GM19397 (cell line): ENCODE measurements at regions not wholly inside any gene's neighbourhood (a gene's known extent, or its start where the extent isn't known, plus 50 kb on each side); places are given as distances from the start of the nearest gene placed in this dataset.

Source experiments
- ATAC-seq: cut with Tn5 transposase; IDR thresholded peaks from one replicate; pipeline ENCODE4 v1.9.1; 2021; ENCODE audit warnings: mild to moderate bottlenecking, moderate library complexity; ENCODE audit not compliant: unreplicated experiment

DNA sequence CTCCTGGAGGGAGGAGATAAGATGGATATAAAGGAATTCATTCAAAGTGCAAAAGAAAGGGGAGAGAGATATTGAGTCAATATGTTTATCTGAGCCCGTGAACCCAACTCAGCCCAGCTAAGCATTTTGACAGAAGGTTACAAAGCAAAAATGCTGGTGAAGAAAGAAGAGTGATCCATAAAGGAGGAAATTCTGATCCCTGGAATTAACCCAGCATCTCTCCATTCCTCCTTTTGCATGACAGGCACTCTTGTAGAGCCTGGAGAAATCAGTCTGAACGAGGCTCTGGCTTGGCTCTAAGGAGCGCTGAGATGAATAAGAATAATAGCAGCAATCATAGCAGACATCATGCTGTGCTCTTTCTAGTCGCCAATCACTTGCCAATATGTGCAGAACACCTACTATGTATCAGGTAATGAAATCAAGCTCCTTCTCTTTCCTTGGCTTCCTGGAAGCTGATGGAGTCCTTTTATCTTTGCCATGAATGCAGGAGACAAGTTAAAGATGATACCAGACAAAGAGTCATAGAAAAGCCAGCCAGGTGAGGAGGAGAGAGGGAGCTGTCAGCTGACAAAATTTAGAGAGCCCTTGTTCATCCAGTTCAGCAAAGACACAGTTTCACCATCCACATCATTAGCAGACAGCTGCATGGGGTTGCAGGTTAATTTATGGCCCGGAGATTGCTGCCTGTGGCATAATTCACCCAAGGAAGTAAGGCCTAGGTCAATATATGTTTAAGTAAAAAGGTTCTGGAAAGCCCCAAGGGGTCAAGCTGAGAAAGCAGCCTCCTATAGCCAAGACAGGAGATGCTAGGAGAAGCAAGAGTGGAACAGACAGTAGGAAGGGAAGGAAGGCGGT lies 476.5 kb upstream of the TBX3 start:
- ATAC-seq: no peak

DNA sequence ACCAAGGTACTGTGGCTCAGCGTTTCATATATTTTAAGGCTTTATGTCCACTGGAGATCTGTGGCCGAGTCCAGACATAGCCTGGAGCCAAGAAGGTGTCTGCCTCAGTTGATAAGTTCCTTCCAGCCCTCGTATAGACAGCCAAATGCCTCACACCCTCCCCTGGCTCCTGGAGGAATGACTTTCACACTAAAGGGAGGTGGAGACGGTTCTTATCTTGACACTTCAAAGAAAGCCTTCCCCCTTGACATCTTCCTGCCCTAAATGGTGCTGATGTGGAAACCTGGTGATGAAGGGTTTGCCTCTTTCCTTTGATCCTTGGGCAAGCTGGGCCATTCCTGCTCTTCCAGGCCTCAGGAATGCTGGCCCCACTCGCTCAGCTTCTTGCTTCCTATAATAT lies 474.8 kb upstream of the TBX3 start:
- no peak for ATAC-seq

DNA sequence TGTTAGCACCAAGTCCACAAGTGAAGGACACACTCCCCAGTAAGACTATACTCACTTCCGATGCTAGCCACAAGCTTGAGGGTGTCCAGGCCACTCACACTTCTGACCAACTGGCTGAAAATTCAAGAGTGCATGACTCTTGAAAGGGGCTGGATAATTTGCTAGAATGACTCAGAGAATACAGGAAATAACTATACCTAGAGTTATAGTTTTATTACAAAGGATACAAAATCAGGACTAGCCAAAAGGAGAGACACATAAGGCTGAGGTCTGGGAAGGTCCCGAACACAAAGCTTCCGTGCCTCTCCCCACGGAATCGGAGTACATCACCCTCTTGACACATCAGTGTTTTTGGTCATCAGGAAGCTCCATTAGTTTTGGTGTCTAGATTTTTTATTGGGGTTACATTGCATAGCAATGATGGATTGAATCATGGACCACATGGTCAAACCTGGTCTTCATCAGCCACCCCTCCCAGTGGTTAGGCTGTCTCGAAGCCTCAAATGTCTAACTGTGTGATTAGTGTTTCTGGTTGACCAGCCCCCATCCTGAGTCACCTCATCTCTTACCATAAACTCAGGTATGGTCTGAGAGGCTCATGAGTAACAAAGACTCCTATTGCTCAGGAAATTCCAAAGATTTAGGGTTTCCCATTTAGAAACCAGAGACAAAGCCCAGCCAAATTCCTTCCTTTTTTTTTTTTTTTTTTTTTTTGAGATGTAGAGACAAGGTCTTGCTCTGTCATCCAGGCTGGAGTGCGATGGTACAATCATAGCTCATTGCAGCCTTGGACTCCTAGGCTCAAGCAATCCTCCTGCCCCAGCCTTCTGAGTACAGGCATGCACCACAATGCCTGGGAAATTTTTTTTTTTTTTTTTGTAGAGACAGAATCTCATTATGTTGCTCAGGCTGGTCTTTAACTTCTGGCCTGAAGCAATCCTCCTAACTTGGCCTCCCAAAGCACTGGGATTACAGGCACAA lies 472.0 kb upstream of the TBX3 start:
- ATAC-seq: no peak

DNA sequence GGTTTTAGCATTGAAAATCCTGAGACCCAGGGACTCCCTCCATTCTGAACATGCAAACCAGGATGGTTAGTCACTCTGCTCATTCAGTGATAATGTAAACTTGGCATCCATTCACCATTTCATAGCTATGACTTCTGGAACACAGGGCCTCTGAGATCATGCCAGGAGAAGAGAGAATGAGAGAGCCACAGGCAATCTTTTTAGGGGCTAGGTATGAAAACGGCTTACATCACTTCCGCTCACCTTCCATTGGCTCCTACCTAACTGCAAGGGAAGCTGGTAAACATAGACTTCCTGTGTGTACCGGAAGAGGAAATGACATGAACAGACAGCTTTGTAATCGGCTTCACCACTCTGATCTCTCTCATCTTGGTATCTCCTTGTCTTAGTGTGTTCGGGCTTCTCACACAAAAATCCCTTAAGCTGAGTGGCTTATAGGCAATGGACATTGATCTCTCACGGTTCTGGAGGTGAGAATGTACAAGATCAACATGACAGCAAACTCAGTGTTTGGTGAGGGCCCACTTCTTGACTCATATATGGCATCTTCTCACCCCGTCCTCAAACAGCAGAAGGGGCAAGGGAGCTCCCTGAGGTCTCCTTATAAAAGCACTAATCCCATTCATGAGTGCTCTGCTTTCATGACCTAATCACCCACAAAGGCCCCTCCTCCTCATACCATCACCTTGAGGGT lies 465.9 kb upstream of the TBX3 start:
- no peak for ATAC-seq

DNA sequence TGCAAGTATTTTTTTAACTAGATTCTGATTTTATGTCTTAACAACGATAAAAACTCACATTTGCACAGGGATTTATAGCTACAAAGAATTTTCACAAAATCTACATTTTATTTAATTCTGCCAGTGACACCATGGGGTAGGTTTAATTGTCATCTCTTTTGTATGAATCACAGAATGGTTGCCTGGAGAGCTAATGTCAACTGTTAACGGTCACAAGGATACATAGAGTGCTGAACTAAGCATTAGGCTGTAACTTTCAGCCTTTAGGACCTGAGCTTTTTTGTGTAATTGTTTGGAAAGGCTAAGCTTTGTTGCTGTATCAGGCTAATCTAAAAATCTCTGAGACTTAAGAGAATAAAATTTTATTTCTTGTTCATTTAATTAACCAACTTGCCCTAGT lies 465.3 kb upstream of the TBX3 start:
- ATAC-seq: no peak

DNA sequence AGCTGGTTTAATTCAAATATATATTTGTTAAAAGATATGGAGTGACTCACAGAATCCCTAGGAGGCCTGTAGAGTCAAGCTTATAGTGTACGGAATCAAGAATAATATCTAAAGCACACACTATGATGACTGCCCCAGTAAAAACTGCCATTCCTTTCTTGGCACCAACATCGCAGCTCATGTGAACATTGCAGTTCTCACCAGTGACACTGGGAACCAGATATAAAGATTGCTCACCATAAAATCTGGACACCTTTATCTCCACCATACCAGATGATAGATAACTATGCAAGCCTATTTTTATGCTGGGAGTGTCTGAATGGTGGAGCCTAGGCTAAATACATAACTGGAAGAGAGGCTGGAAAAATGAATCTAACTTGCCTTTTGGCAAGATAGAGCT lies 463.9 kb upstream of the TBX3 start:
- ATAC-seq: no peak

DNA sequence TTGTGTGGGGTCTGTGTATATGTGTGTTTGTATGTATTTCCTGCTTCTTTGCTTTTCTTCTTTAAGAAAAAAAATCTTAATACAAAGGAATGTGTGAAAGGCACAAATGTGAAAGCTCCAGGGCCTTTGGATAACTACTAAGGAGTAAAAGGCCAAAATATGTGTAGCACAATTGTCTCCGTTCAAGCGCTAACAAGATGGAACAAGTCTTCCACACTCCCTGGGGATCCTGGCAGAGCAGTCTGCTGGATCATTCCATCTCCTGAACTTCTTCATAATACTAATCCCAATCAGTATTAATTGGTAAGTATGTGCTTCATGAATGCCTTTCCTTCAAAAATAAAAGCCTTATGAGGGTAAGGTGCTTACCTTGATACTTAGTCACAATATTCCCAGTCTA lies 462.5 kb upstream of the TBX3 start:
- ATAC-seq: no peak

DNA sequence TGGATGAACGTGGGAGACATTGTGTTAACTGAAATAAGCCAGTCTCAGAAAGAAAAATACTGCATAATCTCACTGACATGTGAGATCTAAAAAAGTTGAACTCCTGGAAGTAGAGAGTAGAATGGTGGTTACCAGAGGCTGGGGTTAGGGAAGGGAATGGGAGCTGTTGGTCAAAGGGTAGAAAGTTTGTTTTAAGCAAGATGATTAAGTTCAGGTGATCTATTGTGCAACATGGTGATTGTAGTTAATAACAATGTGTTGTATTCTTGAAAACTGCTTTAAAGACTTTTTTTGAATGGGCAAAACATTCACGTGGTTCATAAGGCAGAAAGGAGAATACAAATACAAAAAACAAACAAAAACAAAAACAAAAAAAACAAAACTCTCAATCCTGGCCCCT lies 460.4 kb upstream of the TBX3 start:
- ATAC-seq: no peak

DNA sequence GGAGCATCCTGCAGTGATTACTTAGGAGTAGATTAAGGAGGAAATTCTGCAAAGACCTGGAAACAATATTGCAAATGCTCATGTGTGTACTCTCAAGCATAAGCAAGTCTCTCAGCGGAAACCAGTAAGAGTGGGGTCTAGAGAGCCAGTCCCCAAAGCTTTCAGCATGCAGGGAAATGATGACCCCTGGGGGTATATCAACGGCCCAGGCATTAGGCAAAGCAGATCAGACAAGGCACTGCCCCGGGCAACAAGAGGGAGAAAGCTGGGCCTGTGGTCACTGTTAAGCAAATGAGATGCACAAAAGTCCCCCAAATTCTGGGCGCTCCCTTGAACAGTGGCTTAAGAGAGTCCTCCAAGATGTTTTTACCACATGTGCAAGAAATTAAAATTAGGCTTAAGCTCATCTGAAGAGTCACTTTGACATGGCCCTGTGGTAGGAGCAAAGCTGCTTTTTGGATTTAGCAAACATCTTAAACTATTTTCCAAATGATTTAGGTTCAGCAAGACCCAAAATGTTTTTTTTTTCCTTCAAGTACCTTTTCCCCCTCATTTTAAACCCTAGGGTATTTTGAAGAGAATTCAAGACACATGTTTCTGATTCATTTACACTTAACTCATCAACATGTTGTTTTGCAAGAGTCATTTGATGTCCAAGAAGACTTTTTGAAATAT lies 457.1 kb upstream of the TBX3 start:
- ATAC-seq: no peak

DNA sequence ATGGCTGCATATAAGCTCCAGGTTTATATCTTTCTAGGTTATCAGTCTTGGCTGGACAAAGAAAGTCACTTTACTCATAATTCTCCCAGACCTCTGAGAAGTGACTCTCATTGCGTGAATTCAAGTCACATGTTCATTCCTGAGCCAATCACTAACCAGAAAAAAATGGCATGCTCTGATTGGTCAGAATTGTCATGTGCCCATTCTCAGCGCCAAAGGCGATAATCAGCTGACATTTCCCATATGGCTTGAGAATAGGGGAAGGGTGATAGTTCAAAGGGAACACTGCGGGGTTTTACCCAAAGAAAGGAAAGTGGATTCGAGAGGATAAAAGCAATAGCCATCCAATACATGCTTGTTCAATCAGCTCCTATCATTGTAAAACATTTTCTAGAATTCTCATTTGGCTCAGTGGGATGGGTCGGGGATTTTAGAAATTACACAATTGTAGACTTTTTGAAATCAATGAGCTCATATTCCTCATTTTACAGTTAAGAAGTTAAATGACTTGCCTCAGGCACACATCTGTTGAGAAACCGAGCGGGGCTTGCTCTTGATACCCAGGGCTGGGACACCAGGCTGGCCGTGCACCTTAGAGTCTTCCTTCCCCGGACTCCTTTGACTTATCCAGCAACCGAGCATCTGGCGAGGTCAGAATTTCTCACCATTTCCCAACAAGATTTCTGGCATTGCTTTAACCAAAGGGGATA lies 454.0 kb upstream of the TBX3 start:
- ATAC-seq: no peak

DNA sequence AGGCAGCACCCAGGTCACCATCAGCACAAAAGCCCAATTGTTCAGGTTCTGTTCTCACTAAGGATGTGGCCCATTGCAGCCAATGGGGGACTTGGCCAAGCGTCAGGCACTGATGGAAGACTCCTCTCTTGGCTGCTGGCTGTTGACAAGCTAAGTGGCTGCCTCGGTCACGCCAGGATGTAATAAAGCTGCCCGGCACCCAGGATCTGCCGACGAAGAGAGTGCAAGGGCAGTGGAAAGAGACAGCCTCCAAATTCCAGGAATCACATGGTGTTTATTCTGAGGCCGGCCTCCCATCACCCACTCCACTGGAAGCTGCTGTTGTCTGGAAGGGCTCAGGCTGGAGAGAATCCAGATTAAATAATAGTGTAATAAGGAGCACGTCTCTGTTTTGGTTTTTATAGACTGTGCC lies 451.8 kb upstream of the TBX3 start:
- ATAC-seq: no peak

DNA sequence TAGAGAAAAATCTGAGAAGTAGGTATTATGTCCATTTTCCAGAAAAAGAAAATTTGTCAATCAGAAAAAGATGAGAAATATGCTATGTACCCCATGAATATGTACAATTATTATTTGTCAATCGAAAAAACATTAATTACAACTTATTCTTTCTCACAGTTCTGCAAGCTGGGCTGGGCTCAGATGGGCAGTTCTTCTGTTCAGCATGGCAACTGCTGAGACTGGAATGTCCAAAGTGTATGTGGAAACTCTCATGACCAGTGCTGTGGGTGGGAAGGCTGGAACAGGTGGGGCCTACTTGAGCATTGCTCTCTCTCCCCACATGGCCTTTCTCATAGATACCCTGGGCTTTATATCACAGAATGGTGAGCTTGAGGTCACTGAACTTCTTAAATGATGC lies 450.3 kb upstream of the TBX3 start:
- ATAC-seq: no peak

DNA sequence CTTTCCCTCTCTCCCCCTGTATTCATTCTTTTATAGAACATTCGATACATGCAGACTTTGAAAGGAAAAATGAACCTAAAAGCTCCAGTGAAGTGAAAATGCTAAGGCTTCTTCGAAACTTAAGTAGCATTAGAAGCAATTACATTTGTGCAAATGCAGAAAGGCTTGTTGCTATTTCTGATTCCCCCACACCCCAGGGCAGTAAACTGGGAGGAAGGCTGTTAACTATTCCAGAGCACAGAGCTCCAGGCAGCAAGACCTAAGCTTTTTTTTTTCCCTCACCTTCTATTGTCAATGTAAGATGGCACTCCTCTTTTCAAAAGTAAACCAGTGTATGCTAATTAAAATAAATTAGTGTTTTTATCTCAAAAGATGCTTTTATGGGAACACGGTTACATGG lies 448.9 kb upstream of the TBX3 start:
- no peak for ATAC-seq

DNA sequence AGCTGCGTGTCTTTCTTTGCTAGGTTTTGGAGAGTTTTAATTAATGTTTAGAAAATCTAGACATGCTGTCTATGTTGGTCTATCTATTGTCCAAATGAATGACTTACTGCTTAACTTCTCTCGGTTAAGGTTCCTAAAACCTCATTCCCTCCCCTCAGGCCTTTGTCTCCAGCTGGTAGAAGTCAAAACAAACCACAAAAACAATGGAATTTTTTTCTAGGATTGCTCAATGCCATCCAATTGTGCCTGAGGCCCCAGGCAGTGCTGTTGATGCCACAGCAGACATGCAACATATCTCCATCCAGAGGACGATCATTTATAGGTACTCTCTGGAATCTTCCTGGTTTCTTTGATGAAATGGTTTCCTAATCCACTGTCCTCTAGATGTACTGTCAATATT lies 448.2 kb upstream of the TBX3 start:
- ATAC-seq: no peak

DNA sequence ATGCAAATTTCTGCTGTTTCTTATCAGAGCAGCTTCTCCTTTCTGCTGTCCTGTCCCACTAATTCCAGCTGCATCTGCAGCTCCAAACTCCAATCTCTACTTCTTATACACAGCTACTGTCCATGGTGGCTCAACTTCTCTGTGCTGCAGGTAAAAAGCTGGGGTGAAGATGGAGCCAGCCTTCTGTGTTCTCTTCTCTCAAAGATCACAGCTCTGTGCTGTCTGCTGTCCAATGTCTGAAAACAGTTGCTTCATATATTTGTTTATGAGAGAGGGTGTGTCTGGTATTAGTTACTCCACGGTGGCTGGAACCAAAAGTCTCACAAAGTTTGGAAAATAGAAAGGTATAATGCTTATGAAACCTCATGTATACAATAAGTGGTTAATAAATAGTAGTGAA lies 445.8 kb upstream of the TBX3 start:
- ATAC-seq: no peak

DNA sequence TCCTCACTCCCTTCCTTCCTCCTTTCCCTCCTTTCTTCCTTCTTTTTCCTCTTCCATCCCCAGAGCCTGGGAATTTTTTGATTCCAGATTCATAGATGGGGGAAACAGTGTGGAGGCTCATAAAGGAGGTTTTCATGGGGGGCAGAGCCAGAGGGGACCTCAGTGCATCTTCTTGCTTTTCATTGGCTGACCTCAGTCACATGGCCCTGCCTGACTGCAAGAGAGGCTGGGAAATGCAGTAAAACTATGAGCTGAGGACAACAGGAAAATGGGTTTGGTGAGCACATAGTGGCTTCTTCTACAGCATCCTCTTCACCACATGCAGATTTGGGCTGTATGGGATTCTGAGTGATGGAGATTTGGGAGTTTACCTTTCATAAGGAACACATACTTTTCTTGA lies 437.1 kb upstream of the TBX3 start:
- no peak for ATAC-seq

DNA sequence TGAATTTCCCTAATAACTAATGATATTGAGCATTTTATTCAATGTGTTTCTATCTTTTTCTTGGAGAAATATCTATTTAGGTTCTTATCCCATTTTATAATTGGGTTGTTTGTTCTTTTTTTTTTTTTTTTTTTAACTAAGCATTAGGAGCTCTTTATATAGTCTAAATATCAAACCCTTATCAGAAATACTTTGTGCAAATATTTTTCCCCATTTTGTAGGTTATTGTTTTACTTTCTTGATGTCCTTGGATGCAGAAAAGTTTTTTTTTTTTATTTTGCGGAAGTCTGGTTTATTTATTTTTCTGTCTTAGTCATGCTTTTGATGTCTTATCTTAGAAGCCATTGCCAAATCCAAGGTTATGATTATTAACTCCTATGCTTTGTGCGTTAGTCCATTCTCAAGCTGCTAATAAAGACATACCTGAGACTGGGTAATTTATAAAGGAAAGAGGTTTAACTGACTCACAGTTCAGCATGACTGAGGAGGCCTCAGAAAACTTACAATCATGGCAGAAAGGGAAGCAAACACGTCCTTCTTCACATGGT lies 434.3 kb upstream of the TBX3 start:
- no peak for ATAC-seq

DNA sequence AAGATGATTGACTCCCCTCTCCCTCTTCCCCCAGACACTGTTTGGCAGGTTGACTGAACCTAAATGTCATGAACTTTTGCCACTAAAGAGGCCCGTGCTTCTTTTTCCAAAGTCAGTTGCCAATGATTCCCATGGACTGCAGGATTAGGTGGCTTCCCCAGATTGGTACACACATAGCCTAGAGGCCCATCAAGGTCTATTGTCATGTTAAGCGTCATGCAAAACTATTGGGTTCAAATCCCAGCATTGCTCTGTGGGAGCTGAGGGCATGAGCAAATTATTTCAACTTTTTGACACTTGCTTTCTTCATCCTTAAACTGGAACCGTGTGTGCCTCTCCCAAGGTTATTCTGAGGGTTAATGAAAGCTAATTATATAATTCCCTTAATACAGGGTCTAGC lies 430.2 kb upstream of the TBX3 start:
- ATAC-seq: no peak

DNA sequence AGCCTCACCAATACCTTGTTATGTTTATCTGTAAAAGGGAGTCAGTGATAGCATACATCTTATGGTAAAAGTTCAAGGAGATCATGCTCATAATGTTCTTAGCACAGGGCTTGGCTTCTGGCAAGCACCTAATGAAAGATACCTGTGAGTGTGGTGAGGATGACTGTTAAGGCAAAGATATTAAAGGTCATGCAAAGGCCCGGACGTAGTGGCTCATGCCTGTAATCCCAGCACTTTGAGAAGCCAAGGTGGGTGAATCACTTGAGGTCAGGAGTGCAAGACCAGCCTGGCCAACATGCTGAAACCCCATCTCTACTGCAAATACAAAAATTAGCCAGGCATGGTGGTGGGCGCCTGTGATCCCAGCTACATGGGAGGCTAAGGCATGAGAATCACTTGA lies 425.9 kb upstream of the TBX3 start:
- ATAC-seq: no peak
